ENCODE measurements at regions not wholly inside any gene's neighbourhood (a gene's known extent, or its start where the extent isn't known, plus 50 kb on each side); places are given as distances from the start of the nearest gene placed in this dataset.
"Not testable (repeated sequence)": the region's sequence is repeated elsewhere in the genome, so short reads cannot be mapped to it uniquely, and the experiment has no call there.

GRCh38 chr4:126916049-126916625, 716.6 kb upstream of the INTU start:
- DNase-seq (ENCODE audit: low read depth in 4 of 4, low spot score in 2 of 4), result no peak

GRCh38 chr4:126916626-126917140, 716.1 kb upstream of the INTU start:
- DNase-seq (ENCODE audit: low read depth in 4 of 4, low spot score in 2 of 4), result no peak

- DNase-seq (ENCODE audit: low read depth in 4 of 4, low spot score in 2 of 4), result not testable (repeated sequence)
Observed at GRCh38 chr4:126922328-126922938, 710.3 kb upstream of the INTU start.

- no peak for DNase-seq (ENCODE audit: low read depth in 4 of 4, low spot score in 2 of 4)
Observed at GRCh38 chr4:126924237-126924636, 708.5 kb upstream of the INTU start.

- not testable (repeated sequence) for DNase-seq (ENCODE audit: low read depth in 4 of 4, low spot score in 2 of 4)
Observed at GRCh38 chr4:126930059-126930458, 702.7 kb upstream of the INTU start.

GRCh38 chr4:126935801-126936200, 697.0 kb upstream of the INTU start:
- no peak for DNase-seq (ENCODE audit: low read depth in 4 of 4, low spot score in 2 of 4)

GRCh38 chr4:126937342-126937741, 695.4 kb upstream of the INTU start:
- DNase-seq (ENCODE audit: low read depth in 4 of 4, low spot score in 2 of 4), result no peak

GRCh38 chr4:126937846-126938422, 694.8 kb upstream of the INTU start:
- no peak for DNase-seq (ENCODE audit: low read depth in 4 of 4, low spot score in 2 of 4)

GRCh38 chr4:126939401-126939800, 693.4 kb upstream of the INTU start:
- no peak for DNase-seq (ENCODE audit: low read depth in 4 of 4, low spot score in 2 of 4)

- DNase-seq (ENCODE audit: low read depth in 4 of 4, low spot score in 2 of 4), result no peak
Observed at GRCh38 chr4:126947536-126947935, 685.2 kb upstream of the INTU start.

- no peak for DNase-seq (ENCODE audit: low read depth in 4 of 4, low spot score in 2 of 4)
Observed at GRCh38 chr4:126954537-126955291, 678.0 kb upstream of the INTU start.

GRCh38 chr4:126955292-126956183, 677.2 kb upstream of the INTU start:
- no peak for DNase-seq (ENCODE audit: low read depth in 4 of 4, low spot score in 2 of 4)

GRCh38 chr4:126956184-126956897, 676.4 kb upstream of the INTU start:
- DNase-seq (ENCODE audit: low read depth in 4 of 4, low spot score in 2 of 4), result no peak

GRCh38 chr4:126957556-126957955, 675.2 kb upstream of the INTU start:
- DNase-seq (ENCODE audit: low read depth in 4 of 4, low spot score in 2 of 4), result no peak

GRCh38 chr4:126957987-126958386, 674.8 kb upstream of the INTU start:
- DNase-seq (ENCODE audit: low read depth in 4 of 4, low spot score in 2 of 4), result no peak

GRCh38 chr4:126958482-126958881, 674.3 kb upstream of the INTU start:
- DNase-seq (ENCODE audit: low read depth in 4 of 4, low spot score in 2 of 4), result no peak

- DNase-seq (ENCODE audit: low read depth in 4 of 4, low spot score in 2 of 4), result no peak
Observed at GRCh38 chr4:126959056-126959745, 673.6 kb upstream of the INTU start.

GRCh38 chr4:126960760-126961159, 672.0 kb upstream of the INTU start:
- no peak for DNase-seq (ENCODE audit: low read depth in 4 of 4, low spot score in 2 of 4)

GRCh38 chr4:126961661-126962060, 671.1 kb upstream of the INTU start:
- no peak for DNase-seq (ENCODE audit: low read depth in 4 of 4, low spot score in 2 of 4)
